ENCODE measurements at regions not wholly inside any gene's neighbourhood (a gene's known extent, or its start where the extent isn't known, plus 50 kb on each side); places are given as distances from the start of the nearest gene placed in this dataset.

DNA sequence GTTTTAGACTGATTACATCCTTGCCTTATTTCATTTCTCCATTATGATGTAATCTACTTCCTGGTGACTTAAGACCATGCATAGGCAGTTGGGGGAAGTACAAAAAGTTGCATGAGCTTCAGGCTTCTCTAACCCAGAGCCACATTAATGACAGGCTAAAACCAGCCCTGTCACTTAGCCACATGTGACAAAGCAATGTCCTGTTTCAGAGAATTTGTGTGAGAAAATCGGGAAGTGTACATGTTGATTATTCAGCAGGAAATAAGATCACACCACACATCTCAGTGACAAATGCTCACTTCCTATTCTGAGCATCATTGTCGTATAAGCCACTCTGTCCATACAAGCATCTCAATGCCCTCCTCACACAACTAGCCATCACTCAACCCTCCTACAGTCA, 98.5 kb upstream of the MAGEB16 start:
- H3K27me3 ChIP-seq (ENCODE audit: insufficient read depth, low read length): no peaks in the 10 kb centered on the region
- no peak overlapping the region for H3K9ac ChIP-seq (ENCODE audit: low read depth, low read length)
- peaks cover 5% of the 10 kb centered on the region; the same call in 1 of the 2 replicates for H3K4me1 ChIP-seq (ENCODE audit: insufficient read depth, low read length)
- no peak overlapping the region for H3K27ac ChIP-seq (ENCODE audit: low read depth, low read length)
- 95% methylated on average over 1 of the region's 2 CpGs for WGBS
- no peak overlapping the region for H3K4me3 ChIP-seq (ENCODE audit: low read length)
- no peaks in the 10 kb centered on the region for H3K36me3 ChIP-seq (ENCODE audit: insufficient read depth, low read length)
- H3K9me3 ChIP-seq (ENCODE audit: insufficient read depth, low read depth, low read length): no peaks in the 10 kb centered on the region

DNA sequence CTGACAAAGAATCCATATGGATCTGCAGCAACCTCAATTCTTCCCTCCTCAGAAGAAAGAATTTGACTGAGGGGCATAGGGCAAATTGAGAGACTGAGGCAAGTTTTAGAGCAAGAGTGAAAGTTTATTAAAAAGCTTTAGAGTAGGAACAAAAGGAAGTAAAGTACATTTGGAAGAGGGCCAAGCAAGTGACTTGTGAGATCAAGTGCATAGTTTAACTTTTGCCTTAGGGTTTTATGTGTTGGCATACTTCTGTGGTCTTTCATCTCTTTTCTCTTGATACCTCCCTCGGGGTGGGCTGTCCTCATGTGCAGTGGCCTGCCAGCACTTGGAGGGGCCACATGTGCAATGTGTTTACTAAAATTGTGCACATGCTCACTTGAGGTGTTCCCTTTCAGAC, 98.0 kb upstream of the MAGEB16 start:
- Histone ChIP-seq H3K4me1 (ENCODE audit: insufficient read depth, low read length) (peaks cover 5% of the 10 kb centered on the region; the same call in 1 of the 2 replicates), H3K36me3 (ENCODE audit: insufficient read depth, low read length) (no peaks in the 10 kb centered on the region), H3K27ac (ENCODE audit: low read depth, low read length) (no peak overlapping the region), H3K9me3 (ENCODE audit: insufficient read depth, low read depth, low read length) (no peaks in the 10 kb centered on the region), H3K4me3 (ENCODE audit: low read length) (no peak overlapping the region), H3K9ac (ENCODE audit: low read depth, low read length) (no peak overlapping the region), H3K27me3 (ENCODE audit: insufficient read depth, low read length) (no peaks in the 10 kb centered on the region)
- WGBS: 91% methylated on average over 1 of the region's 1 CpG

DNA sequence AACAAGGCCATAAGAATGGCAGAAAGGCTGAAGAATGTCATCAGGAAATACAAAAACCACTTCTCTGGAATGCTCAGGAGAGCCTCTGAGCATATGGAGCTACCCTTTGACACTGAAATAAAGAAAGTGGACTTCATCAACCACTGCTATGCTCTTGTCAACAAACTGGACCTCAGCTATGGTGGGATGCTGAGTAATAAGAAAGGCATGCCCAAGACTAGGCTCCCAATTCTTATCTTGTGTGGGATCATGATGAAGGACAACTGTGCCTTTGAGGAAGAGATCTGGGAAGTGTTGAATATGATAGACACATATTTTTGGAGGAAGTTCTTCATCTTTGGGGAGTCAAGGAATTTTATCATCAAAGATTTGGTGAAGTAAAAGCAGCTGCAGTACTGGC, 86.9 kb upstream of the MAGEB16 start:
- Histone ChIP-seq H3K4me3 (ENCODE audit: low read length) (no peak overlapping the region), H3K36me3 (ENCODE audit: insufficient read depth, low read length) (no peaks in the 10 kb centered on the region), H3K27ac (ENCODE audit: low read depth, low read length) (no peak overlapping the region), H3K9me3 (ENCODE audit: insufficient read depth, low read depth, low read length) (no peaks in the 10 kb centered on the region), H3K27me3 (ENCODE audit: insufficient read depth, low read length) (no peaks in the 10 kb centered on the region), H3K9ac (ENCODE audit: low read depth, low read length) (no peak overlapping the region), H3K4me1 (ENCODE audit: insufficient read depth, low read length) (no peaks in the 10 kb centered on the region)

DNA sequence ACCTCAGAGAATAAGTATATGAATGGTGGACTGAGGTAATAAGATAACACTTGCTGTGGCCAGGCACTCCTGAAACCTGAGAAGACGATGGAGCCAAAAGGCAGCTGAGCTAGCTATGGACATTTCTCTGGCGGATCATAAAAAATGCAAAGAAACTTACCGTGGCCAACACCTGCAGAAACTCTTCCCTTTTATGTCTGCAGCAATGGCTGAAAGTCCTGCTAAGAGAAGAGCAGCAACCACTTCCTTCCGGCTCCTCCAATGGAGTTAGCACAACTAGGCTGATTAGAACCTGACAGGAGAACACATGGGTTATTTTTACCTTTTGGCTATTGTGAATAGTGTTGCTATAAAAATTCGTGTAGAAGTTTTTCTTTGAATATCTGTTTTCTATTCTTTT, 76.0 kb upstream of the MAGEB16 start:
- Histone ChIP-seq H3K9me3 (ENCODE audit: insufficient read depth, low read depth, low read length) (no peaks in the 10 kb centered on the region), H3K27me3 (ENCODE audit: insufficient read depth, low read length) (peaks cover 26% of the 10 kb centered on the region), H3K27ac (ENCODE audit: low read depth, low read length) (no peak overlapping the region), H3K4me1 (ENCODE audit: insufficient read depth, low read length) (no peaks in the 10 kb centered on the region), H3K4me3 (ENCODE audit: low read length) (no peak overlapping the region), H3K36me3 (ENCODE audit: insufficient read depth, low read length) (no peaks in the 10 kb centered on the region), H3K9ac (ENCODE audit: low read depth, low read length) (no peak overlapping the region)
- 93% methylated on average over 5 of the region's 5 CpGs for WGBS

DNA sequence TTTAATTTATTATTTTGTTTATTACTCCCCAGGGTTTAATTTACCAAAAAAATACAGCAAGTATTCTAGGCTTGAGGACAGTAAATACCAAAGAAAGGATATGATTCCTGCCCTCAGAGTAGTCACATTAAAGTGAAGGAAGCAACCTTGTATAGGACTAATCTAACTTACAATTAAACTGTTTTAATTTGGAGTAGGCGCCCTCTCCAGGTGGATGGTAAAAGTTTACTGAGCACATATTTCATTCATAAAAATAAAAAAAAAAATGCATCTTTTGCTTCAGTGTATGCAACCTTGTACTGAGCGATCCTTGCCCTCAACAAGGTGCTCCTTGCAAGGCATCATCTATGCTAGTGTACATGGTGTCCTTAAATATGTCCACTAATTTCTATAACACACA, 72.0 kb upstream of the MAGEB16 start:
- Histone ChIP-seq H3K4me1 (ENCODE audit: insufficient read depth, low read length) (no peaks in the 10 kb centered on the region), H3K27me3 (ENCODE audit: insufficient read depth, low read length) (peaks cover 64% of the 10 kb centered on the region), H3K36me3 (ENCODE audit: insufficient read depth, low read length) (no peaks in the 10 kb centered on the region)

DNA sequence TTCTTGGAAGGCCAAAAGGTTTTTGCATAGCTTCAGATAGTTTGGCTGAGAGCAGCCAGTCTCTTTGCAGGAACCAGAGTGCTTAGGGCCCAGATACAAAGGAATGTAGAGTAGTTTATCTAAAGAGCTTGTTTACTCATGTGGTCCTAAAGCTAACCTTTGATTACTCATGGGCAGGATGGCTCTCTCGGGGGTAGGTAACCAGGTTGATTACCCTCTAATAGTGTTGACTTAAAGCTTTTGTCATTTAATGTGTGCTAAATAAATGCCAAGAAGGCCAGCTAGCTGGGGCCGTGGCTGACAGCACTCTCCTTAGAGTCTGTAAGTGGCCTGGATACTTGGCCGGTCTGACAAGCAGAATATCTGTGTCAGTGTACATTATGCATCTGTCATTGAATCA, 69.7 kb upstream of the MAGEB16 start:
- H3K9ac ChIP-seq (ENCODE audit: low read depth, low read length): no peak overlapping the region
- no peaks in the 10 kb centered on the region for H3K36me3 ChIP-seq (ENCODE audit: insufficient read depth, low read length)
- no peak overlapping the region for H3K27ac ChIP-seq (ENCODE audit: low read depth, low read length)
- H3K9me3 ChIP-seq (ENCODE audit: insufficient read depth, low read depth, low read length): no peaks in the 10 kb centered on the region
- H3K4me3 ChIP-seq (ENCODE audit: low read length): no peak overlapping the region
- peaks cover 87% of the 10 kb centered on the region for H3K27me3 ChIP-seq (ENCODE audit: insufficient read depth, low read length)
- no peaks in the 10 kb centered on the region for H3K4me1 ChIP-seq (ENCODE audit: insufficient read depth, low read length)
- WGBS: 2% methylated on average over 3 of the region's 3 CpGs

More for the DNA sequence above, 72.0 kb upstream of the MAGEB16 start:
- Histone ChIP-seq H3K9ac (ENCODE audit: low read depth, low read length) (no peak overlapping the region), H3K4me3 (ENCODE audit: low read length) (no peak overlapping the region), H3K9me3 (ENCODE audit: insufficient read depth, low read depth, low read length) (no peaks in the 10 kb centered on the region), H3K27ac (ENCODE audit: low read depth, low read length) (no peak overlapping the region)
- whole genome bisulfite sequencing: no CpG with 5 or more reads among the region's 2 CpGs

DNA sequence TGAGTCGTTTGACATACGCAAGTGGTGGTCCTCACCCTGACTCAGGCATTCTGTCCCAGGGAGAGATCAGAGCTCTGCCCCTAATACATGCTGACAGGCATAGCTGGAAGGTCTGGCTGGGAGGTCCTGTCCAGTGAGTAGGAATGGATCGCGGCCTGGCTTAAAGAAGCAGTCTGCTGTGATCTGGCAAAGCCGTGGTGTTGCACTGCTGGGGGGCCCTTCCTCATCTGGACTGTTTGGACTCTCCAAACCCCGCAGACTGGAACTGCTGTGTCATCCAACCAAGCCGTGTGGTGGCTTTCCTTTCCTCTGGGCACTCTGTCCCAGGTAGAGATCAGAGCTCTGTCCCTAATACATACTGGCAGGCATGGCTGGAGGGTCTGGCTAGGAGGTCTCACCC, 64.3 kb upstream of the MAGEB16 start:
- Histone ChIP-seq H3K4me1 (ENCODE audit: insufficient read depth, low read length) (no peaks in the 10 kb centered on the region), H3K36me3 (ENCODE audit: insufficient read depth, low read length) (no peaks in the 10 kb centered on the region), H3K4me3 (ENCODE audit: low read length) (no peak overlapping the region), H3K9me3 (ENCODE audit: insufficient read depth, low read depth, low read length) (no peaks in the 10 kb centered on the region), H3K9ac (ENCODE audit: low read depth, low read length) (no peak overlapping the region), H3K27me3 (ENCODE audit: insufficient read depth, low read length) (peaks cover 68% of the 10 kb centered on the region), H3K27ac (ENCODE audit: low read depth, low read length) (no peak overlapping the region)
- 91% methylated on average over 7 of the region's 7 CpGs for WGBS

DNA sequence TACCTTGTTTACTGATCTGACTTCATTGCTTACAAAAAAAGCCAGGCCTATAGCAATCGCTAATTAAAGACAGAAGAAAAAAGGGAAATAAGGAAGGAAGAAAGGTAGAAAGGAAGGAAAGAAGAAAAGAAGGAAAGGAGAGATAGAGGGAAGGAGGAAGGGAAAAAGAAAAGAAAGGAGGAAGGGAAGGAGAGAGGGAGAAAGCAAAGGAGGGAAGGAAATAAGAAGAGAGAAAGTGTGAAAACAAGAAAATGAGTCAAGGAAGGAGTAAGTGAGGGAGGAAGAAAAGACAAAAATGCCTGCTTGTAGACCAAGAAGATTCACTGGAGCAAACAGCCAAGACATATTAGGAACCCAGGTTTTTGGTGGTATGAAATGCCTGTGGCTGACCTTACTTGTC, 57.0 kb upstream of the MAGEB16 start:
- WGBS: 100% methylated on average over 1 of the region's 1 CpG
- no peak overlapping the region for H3K4me3 ChIP-seq (ENCODE audit: low read length)
- H3K27ac ChIP-seq (ENCODE audit: low read depth, low read length): no peak overlapping the region
- H3K27me3 ChIP-seq (ENCODE audit: insufficient read depth, low read length): no peaks in the 10 kb centered on the region; the same call in 1 of the 2 replicates
- no peaks in the 10 kb centered on the region for H3K9me3 ChIP-seq (ENCODE audit: insufficient read depth, low read depth, low read length)
- no peaks in the 10 kb centered on the region for H3K36me3 ChIP-seq (ENCODE audit: insufficient read depth, low read length)
- no peak overlapping the region for H3K9ac ChIP-seq (ENCODE audit: low read depth, low read length)
- H3K4me1 ChIP-seq (ENCODE audit: insufficient read depth, low read length): no peaks in the 10 kb centered on the region

DNA sequence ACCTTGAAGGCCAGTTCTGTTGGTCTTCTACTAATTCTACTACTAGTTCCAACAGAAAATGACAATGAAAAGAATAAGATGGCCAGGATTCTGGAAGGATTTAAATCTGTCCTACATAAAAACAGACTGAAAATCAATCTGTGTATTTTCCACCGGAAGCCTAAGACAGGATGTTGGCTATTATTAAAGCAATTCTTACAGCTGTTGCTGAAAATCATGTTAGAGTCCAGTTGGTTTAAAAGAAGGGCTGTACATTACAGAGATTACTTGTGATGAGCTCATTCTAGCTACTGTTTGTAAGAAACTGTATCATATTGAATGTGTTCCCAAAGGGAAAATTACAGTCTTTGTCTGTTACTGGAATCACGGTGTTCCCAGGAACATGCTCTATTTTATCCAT, 54.8 kb upstream of the MAGEB16 start:
- Histone ChIP-seq H3K27me3 (ENCODE audit: insufficient read depth, low read length) (no peaks in the 10 kb centered on the region; the same call in 1 of the 2 replicates), H3K9me3 (ENCODE audit: insufficient read depth, low read depth, low read length) (no peaks in the 10 kb centered on the region), H3K36me3 (ENCODE audit: insufficient read depth, low read length) (no peaks in the 10 kb centered on the region), H3K9ac (ENCODE audit: low read depth, low read length) (no peak overlapping the region), H3K4me3 (ENCODE audit: low read length) (no peak overlapping the region), H3K27ac (ENCODE audit: low read depth, low read length) (no peak overlapping the region), H3K4me1 (ENCODE audit: insufficient read depth, low read length) (no peaks in the 10 kb centered on the region)
- WGBS: 94% methylated on average over 2 of the region's 2 CpGs

Data from HUES64 (cell line).